Ectodermal cell (in vitro differentiated cells): ENCODE measurements at regions not wholly inside any gene's neighbourhood (a gene's known extent, or its start where the extent isn't known, plus 50 kb on each side); places are given as distances from the start of the nearest gene placed in this dataset.

ENCODE experiments used
- H3K27ac ChIP-seq: 2 replicates; pipeline ENCODE4 v1.7.0; 2013; ENCODE audit warnings: mild to moderate bottlenecking, low read depth, low read length; ENCODE audit not compliant: insufficient read depth, poor library complexity, severe bottlenecking
- H3K27me3 ChIP-seq: 2 replicates; pipeline ENCODE4 v1.7.0; 2013; ENCODE audit warnings: mild to moderate bottlenecking, low read length; ENCODE audit not compliant: insufficient read depth, control insufficient read depth, poor library complexity, severe bottlenecking
- H3K36me3 ChIP-seq: one replicate; pipeline ENCODE4 v1.7.0; 2013; ENCODE audit warnings: low read length; ENCODE audit not compliant: control insufficient read depth, insufficient read depth
- H3K4me1 ChIP-seq: one replicate; pipeline ENCODE4 v1.7.0; 2013; ENCODE audit warnings: low read length; ENCODE audit not compliant: control insufficient read depth, insufficient read depth
- H3K4me3 ChIP-seq: 2 replicates; pipeline ENCODE4 v1.7.0; 2013; ENCODE audit warnings: low read depth, low read length, control low read depth; ENCODE audit not compliant: insufficient read depth
- H3K9me3 ChIP-seq: 2 replicates; pipeline ENCODE4 v1.7.0; 2013; ENCODE audit warnings: mild to moderate bottlenecking, low read length, moderate library complexity; ENCODE audit not compliant: control insufficient read depth
- WGBS, 2 experiments: methylation state at CpG; one replicate each; pipeline ENCODE4 v1.1.7; 2013; ENCODE audit warnings: missing lambda C conversion rate in 2 of 2; 5-methylcytosine and 5-hydroxymethylcytosine counted together

- Histone ChIP-seq H3K4me3 (no peak overlapping the region), H3K27me3 (no peaks in the 10 kb centered on the region), H3K36me3 (no peaks in the 10 kb centered on the region), H3K9me3 (no peaks in the 10 kb centered on the region), H3K4me1 (no peaks in the 10 kb centered on the region), H3K27ac (no peak overlapping the region)
- WGBS, 2 experiments: 93 to 97% methylated on average over 3 of the region's 3 CpGs
Observed at GRCh38 chr4:127560755-127561154, 72.0 kb upstream of the INTU start.

DNA sequence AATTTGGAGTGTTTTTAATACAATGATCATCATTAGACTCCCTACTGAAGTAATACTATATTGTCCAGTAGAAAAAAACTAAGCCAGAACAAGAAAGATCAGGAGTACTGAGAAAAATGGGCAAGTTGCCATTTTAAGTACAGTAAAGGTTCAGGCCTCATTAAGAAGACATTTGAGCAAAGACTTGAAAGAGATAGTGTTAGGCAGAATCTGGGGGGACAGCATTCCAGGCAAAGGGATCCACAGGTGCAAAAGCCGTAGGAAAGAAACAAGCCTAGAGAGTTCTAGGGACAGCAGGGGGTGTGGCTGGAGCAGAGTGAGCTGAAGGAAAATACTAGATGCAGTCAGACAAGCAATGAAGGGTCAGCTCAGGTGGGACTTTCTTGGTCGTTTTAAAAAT lies 58.1 kb upstream of the INTU start:
- H3K27me3 ChIP-seq: no peaks in the 10 kb centered on the region
- 46 to 61% methylated on average over 2 of the region's 2 CpGs for WGBS, 2 experiments
- no peaks in the 10 kb centered on the region for H3K36me3 ChIP-seq
- H3K4me3 ChIP-seq: no peak overlapping the region
- H3K4me1 ChIP-seq: no peaks in the 10 kb centered on the region
- no peak overlapping the region for H3K27ac ChIP-seq
- H3K9me3 ChIP-seq: no peaks in the 10 kb centered on the region

- Histone ChIP-seq H3K27ac (no peak overlapping the region), H3K4me3 (no peak overlapping the region), H3K36me3 (no peaks in the 10 kb centered on the region), H3K9me3 (no peaks in the 10 kb centered on the region), H3K27me3 (no peaks in the 10 kb centered on the region), H3K4me1 (no peaks in the 10 kb centered on the region)
- WGBS, 2 experiments: 95 to 100% methylated on average over 2 of the region's 2 CpGs
Observed at GRCh38 chr4:127575888-127576287, 56.9 kb upstream of the INTU start.

- Histone ChIP-seq H3K36me3 (no peaks in the 10 kb centered on the region), H3K27ac (no peak overlapping the region), H3K9me3 (no peaks in the 10 kb centered on the region), H3K4me1 (no peaks in the 10 kb centered on the region), H3K27me3 (no peaks in the 10 kb centered on the region), H3K4me3 (no peak overlapping the region)
- 86% methylated on average over 2 of the region's 3 CpGs; no CpG with 5 or more reads in 1 of the 2 experiments for WGBS, 2 experiments
Observed at GRCh38 chr4:127578491-127578890, 54.3 kb upstream of the INTU start.

GRCh38 chr4:127578967-127579366 lies 53.8 kb upstream of the INTU start:
- 91 to 97% methylated on average over 7 of the region's 7 CpGs for WGBS, 2 experiments
- H3K4me3 ChIP-seq: no peak overlapping the region

DNA sequence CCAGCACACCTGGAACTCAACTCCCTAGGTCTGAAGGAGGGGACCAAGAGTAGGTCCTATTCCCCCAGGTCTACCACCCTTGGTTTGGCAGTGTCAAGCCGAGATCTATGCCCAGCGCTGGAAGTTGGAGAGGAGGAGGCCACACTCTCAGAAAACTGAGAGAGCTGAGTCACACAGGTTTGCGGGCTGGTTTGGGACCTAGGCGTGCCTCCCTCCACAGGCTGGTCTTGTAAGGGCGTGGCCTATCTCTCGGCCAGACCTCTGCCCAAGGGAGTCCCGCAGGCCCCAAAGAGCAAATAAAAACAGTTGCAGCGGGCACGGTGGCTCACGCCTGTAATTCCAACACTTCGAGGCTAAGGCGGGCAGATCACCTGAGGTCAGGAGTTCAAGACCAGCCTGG lies 52.9 kb upstream of the INTU start:
- no peak overlapping the region for H3K27ac ChIP-seq
- H3K4me1 ChIP-seq: no peaks in the 10 kb centered on the region
- no peaks in the 10 kb centered on the region for H3K36me3 ChIP-seq
- H3K9me3 ChIP-seq: no peaks in the 10 kb centered on the region
- WGBS, 2 experiments: 92 to 93% methylated on average over 12 of the region's 12 CpGs
- H3K4me3 ChIP-seq: no peak overlapping the region
- H3K27me3 ChIP-seq: no peaks in the 10 kb centered on the region

More at GRCh38 chr4:127578967-127579366, 53.8 kb upstream of the INTU start:
- no peaks in the 10 kb centered on the region for H3K4me1 ChIP-seq
- H3K27ac ChIP-seq: no peak overlapping the region
- no peaks in the 10 kb centered on the region for H3K9me3 ChIP-seq
- H3K27me3 ChIP-seq: no peaks in the 10 kb centered on the region
- H3K36me3 ChIP-seq: no peaks in the 10 kb centered on the region

GRCh38 chr4:127580300-127580699 lies 52.5 kb upstream of the INTU start:
- Histone ChIP-seq H3K9me3 (no peaks in the 10 kb centered on the region), H3K36me3 (no peaks in the 10 kb centered on the region), H3K4me1 (no peaks in the 10 kb centered on the region), H3K27me3 (no peaks in the 10 kb centered on the region), H3K4me3 (no peak overlapping the region), H3K27ac (no peak overlapping the region)
- 92% methylated on average over 4 of the region's 4 CpGs for WGBS, 2 experiments

DNA sequence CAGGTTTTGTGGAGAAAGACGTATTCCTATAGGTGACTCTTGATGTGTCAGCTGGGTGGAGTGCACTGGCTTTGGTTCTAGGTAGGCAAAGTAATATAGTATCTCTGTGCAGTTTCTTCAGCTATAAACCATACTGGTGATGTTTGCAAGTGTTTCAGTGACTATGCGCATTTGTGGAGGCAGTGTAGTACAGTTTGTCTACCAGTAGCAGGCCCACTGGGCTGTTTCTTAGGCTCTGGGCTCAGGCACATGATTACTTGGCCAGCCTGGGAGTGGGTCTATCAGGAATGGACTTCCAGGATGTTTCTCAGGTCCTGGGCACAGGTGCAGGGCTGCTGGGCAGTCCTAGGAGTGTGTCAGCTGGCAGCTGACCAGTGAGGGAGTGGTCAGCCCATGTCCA lies 51.9 kb upstream of the INTU start:
- Histone ChIP-seq H3K4me1 (no peaks in the 10 kb centered on the region), H3K4me3 (no peak overlapping the region), H3K9me3 (no peaks in the 10 kb centered on the region), H3K27me3 (no peaks in the 10 kb centered on the region), H3K36me3 (no peaks in the 10 kb centered on the region), H3K27ac (no peak overlapping the region)
- 93 to 95% methylated on average over 2 of the region's 2 CpGs for WGBS, 2 experiments
